Heart right ventricle (tissue), 16 donors: ENCODE measurements at regions not wholly inside any gene's neighbourhood (a gene's known extent, or its start where the extent isn't known, plus 50 kb on each side); places are given as distances from the start of the nearest gene placed in this dataset.
A peak's percentile ranks its signal among the peaks of the same experiment; 100 is the strongest.

Source experiments
- ATAC-seq, 8 donors: fragments of 200-7000 bp; cut with Tn5 transposase; one replicate each; pipeline ENCODE4 v1.9.1; 2020; ENCODE audit warnings: mild to moderate bottlenecking in 8 of 8, moderate library complexity in 8 of 8, moderate number of reproducible peaks in 1 of 8
- DNase-seq, 2 donors: peaks; one replicate each; pipeline ENCODE4 v3.0.0-alpha.2; 2020
- H3K27ac ChIP-seq, 10 donors: fragments of 200-600 bp; sonication (generic) in 2 of 10; one replicate each; pipeline versions ENCODE4 v1.5.0 to v1.8.0; 2020 to 2022; ENCODE audit warnings: mild to moderate bottlenecking in 3 of 10
- H3K27me3 ChIP-seq, 7 donors: fragments of 200-600 bp; one replicate each; pipeline ENCODE4 v1.8.0; 2021 to 2022; ENCODE audit warnings: mild to moderate bottlenecking in 2 of 7
- H3K36me3 ChIP-seq, 9 donors: fragments of 200-600 bp; sonication (generic) in 1 of 9; one replicate each; pipeline versions ENCODE4 v1.5.0 to v1.8.0; 2020 to 2022; ENCODE audit warnings: mild to moderate bottlenecking in 2 of 9
- H3K4me1 ChIP-seq, 9 donors: fragments of 200-600 bp; sonication (generic) in 1 of 9; one replicate each; pipeline versions ENCODE4 v1.5.0 to v1.8.0; 2020 to 2022; ENCODE audit warnings: mild to moderate bottlenecking in 4 of 9
- H3K4me3 ChIP-seq, 10 donors: fragments of 200-600 bp; sonication (generic) in 2 of 10; one replicate each; pipeline versions ENCODE4 v1.5.0 to v1.8.0; 2020 to 2022; ENCODE audit warnings: mild to moderate bottlenecking in 7 of 10, moderate library complexity in 2 of 10
- H3K9me3 ChIP-seq, 11 donors: fragments of 200-600 bp in 10 of 11; sonication (generic) in 2 of 11; one replicate each; pipeline versions ENCODE4 v1.5.0 to v1.8.0; 2013 to 2022; ENCODE audit warnings: mild to moderate bottlenecking in 2 of 11, control low read depth in 1 of 11, moderate library complexity in 1 of 11
- WGBS, 2 donors: extraction: QIAGEN DNeasy Blood & Tissue Kit; methylation state at CpG; one replicate each; pipeline ENCODE4 v1.1.7; 2013; ENCODE audit warnings: inconsistent platforms in 1 of 2; 5-methylcytosine and 5-hydroxymethylcytosine counted together
- intact Hi-C, 10 donors: fragments of 100-400 bp; cut with DNase I; formaldehyde crosslinking; loops; one replicate each; pipeline versions ENCODE4 v1.11.1 to v1.14.2; 2022
- TF ChIP-seq, protein P1 (sequence below), 9 donors: fragments of 200-600 bp; sonication (generic) in 2 of 9; IDR thresholded peaks; one replicate each; pipeline versions ENCODE4 v1.5.0 to v1.8.0; 2021 to 2022; ENCODE audit warnings: antibody characterized with exemption in 9 of 9, mild to moderate bottlenecking in 5 of 9, moderate library complexity in 1 of 9
- donor health status: Arrhythmogenic right ventricular cardiomyopathy.
- donor health status: ischemic (EF 13 %, LVEDD 7.1; RV severe dilation, severe dysfunction).
- donor health status: healthy with polysubstance abuse.
- donor health status: DM: no; HTN: yes; CAD: no.
- donor health status: DM: no; HTN: no; CAD: no.
- donor health status: ischemic (EF 25% LVEDD 6.9; RV normal size, moderate dysfunction).
- donor health status: ischemic (EF 25% LVEDD 5.7; RV mildly dilated, moderate dysfunction).
- donor health status: healthy.
- donor health status: DM: yes; HTN: yes; CAD: no.
- donor health status: Ischemic cardiomyopathy.
- donor health status: ischemic (EF 35%, LVEDD 5.7; RV mildly dilated, moderate dysfunction).
- donor health status: nonischemic (EF 11% LVEDD 7.7; RV severe dilation, severe dysfunction).
- donor health status: DM: yes; HTN: yes; CAD: no.
- donor health status: PGD.
- donor health status: ischemic (EF 29% LVEDD 5.4; RV normal size, mild dysfunction).
- donor health status: nonischemic (EF 23%, LVEDD 6.1; RV moderate dilation, normal function).

DNA sequence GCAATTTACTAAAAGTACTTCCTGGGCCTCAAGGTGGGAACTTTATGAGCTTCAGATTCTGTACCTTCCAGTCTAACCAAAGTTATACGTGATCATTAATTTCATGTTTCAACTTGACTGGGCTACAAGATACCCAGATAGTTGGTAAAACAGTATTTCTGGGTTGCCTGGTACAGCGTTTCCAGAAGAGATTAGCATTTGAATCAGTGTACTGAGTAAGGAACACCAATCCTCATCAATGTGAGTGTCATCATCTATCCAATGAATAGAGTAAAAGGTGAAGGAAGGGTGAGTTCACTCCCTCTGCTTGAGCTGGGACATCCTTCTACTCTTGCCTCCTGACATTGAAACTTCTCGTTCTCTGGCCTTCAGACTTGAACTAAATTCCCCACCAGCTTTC is 274.5 kb upstream of the ID2 start:
- ATAC-seq (no peak), DNase-seq (no peak)
- Histone ChIP-seq H3K36me3 (no peaks in the 10 kb centered on the region), H3K27ac (no peak overlapping the region), H3K4me3 (no peak overlapping the region), H3K27me3 (no peaks in the 10 kb centered on the region), H3K4me1 (peaks cover 0 to 26% (median 6%) of the 10 kb centered on the region in 9 donors), H3K9me3 (no peaks in the 10 kb centered on the region)
- WGBS, 2 donors = 93 to 99% methylated on average over 3 of the region's 3 CpGs
- intact Hi-C loops = no loop called here
- TF ChIP-seq, protein P1, sequence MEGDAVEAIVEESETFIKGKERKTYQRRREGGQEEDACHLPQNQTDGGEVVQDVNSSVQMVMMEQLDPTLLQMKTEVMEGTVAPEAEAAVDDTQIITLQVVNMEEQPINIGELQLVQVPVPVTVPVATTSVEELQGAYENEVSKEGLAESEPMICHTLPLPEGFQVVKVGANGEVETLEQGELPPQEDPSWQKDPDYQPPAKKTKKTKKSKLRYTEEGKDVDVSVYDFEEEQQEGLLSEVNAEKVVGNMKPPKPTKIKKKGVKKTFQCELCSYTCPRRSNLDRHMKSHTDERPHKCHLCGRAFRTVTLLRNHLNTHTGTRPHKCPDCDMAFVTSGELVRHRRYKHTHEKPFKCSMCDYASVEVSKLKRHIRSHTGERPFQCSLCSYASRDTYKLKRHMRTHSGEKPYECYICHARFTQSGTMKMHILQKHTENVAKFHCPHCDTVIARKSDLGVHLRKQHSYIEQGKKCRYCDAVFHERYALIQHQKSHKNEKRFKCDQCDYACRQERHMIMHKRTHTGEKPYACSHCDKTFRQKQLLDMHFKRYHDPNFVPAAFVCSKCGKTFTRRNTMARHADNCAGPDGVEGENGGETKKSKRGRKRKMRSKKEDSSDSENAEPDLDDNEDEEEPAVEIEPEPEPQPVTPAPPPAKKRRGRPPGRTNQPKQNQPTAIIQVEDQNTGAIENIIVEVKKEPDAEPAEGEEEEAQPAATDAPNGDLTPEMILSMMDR (IDR thresholded peaks at IDR 0.05) = no peak

DNA sequence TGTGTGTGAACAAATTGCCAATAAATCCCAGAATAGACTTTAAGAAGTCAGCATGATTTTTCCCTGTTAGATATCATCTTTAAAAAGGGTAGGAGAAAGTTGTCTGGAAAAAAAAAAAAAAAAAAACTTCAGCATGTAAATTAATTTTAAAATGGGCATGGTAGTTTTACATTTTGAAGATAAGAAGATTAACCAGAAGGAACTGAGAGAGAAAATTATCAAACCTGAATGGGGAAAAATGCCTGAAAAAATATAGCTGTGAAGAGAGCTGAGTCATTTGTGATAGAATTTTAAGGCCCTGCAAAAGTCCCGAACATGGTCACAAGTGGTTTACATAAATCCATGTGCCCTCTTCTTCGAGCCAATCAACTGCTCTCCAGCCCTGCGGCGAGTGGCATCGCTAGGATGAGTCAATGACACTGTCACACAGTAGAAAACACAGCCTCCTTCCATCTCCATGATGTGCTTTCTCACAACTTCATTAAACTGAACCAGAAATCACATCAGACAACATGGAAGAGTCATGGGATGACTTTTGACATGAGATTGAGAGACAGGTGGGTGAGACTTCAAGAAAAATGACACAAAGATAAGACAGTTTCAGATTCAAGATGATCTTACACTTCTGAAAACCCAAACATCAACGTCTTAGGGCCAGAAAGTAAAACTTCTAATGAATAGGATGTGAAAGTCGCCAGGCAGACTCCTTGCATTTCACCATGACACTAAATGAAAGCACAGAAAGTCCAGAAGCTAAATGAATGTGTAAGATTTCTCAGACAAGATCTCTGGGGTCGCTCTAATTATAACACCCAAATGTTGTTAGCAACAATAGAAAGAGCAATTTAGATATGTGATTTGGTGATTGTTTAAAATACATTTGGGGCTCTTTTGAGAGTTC is 273.0 kb upstream of the ID2 start:
- H3K4me3 ChIP-seq = no peak overlapping the region
- peaks cover 0 to 40% (median 11%) of the 10 kb centered on the region in 9 donors for H3K4me1 ChIP-seq
- H3K36me3 ChIP-seq = no peaks in the 10 kb centered on the region
- intact Hi-C loops = no loop called here
- H3K27me3 ChIP-seq = no peaks in the 10 kb centered on the region
- DNase-seq (no peak), ATAC-seq (no peak)
- WGBS, 2 donors = 90 to 92% methylated on average over 8 of the region's 8 CpGs
- H3K27ac ChIP-seq = peak overlapping the region in 5 of 10 donors; percentile 4 to 45 (median 38)
- TF ChIP-seq, protein P1 (IDR thresholded peaks at IDR 0.05) = no peak
- no peaks in the 10 kb centered on the region for H3K9me3 ChIP-seq

DNA sequence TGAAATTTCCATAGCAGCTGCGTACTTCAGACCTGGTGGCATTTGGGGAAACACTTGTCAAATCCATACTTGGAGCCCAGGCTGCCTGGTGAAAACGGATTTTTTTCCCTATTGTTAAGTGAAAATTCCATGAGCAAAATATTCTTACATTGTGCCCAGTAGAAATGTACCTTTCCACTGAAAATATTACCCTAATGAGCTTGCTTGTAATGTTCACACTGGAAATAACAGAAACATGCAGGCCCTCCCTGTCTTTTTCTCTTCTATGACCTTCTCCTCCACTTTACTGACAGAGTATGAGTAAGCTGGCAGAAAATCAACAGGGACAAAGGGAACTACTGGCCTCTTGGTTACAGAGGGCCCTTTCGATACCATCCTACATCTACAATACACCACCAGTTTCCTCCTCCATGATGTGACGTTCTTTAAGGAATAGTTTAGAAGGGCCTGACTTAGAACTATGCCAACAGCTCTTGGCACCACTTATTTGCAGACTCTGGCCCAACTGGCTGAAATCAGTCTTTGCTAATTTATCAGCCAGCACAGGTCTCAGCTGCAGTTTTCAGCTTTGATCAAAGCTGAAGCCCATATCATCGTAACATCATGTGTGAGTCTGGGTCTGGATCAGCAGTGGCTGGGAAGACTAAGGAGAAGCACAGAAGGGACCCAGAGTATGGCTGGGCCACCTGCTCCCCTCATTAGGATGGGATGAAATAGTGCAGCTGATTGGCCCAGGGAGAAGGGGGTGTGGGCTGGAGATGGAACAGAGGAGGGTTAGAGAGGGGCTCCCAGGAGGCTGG is 272.2 kb upstream of the ID2 start:
- H3K27ac ChIP-seq = peak overlapping the region in 5 of 10 donors; percentile 4 to 45 (median 38)
- no peak for DNase-seq
- WGBS, 2 donors = 69 to 81% methylated on average over 5 of the region's 5 CpGs
- peak in 5 of 8 donors; percentile 58 to 86 (median 75) for ATAC-seq
- TF ChIP-seq, protein P1 (IDR thresholded peaks at IDR 0.05) = no peak
- intact Hi-C loops = loop anchor here in 1 of 10 donors (10.0 kb wide), 1 partner anchor 275 kb away; the partner anchor contains the start of gene ID2
- H3K27me3 ChIP-seq = no peaks in the 10 kb centered on the region
- H3K4me3 ChIP-seq = no peak overlapping the region
- H3K9me3 ChIP-seq = no peaks in the 10 kb centered on the region
- H3K36me3 ChIP-seq = no peaks in the 10 kb centered on the region
- H3K4me1 ChIP-seq = peaks cover 0 to 49% (median 11%) of the 10 kb centered on the region in 9 donors

GRCh38 chr2:8412082-8412481 is 269.8 kb upstream of the ID2 start:
- Histone ChIP-seq H3K27me3 (no peaks in the 10 kb centered on the region), H3K9me3 (no peaks in the 10 kb centered on the region), H3K36me3 (no peaks in the 10 kb centered on the region), H3K27ac (peak overlapping the region in 5 of 10 donors; percentile 34 to 68 (median 47)), H3K4me3 (no peak overlapping the region), H3K4me1 (peaks cover 0 to 64% (median 11%) of the 10 kb centered on the region in 9 donors)
- intact Hi-C loops = loop anchor here in 1 of 10 donors (10.0 kb wide), 1 partner anchor 273 kb away; the partner anchor contains the start of gene ID2
- TF ChIP-seq, protein P1 (IDR thresholded peaks at IDR 0.05) = no peak
- WGBS, 2 donors = 64 to 72% methylated on average over 9 of the region's 9 CpGs
- ATAC-seq = peak in 4 of 8 donors; percentile 15 to 39 (median 30)
- no peak for DNase-seq
